ENCODE measurements at regions not wholly inside any gene's neighbourhood (a gene's known extent, or its start where the extent isn't known, plus 50 kb on each side); places are given as distances from the start of the nearest gene placed in this dataset.

DNA sequence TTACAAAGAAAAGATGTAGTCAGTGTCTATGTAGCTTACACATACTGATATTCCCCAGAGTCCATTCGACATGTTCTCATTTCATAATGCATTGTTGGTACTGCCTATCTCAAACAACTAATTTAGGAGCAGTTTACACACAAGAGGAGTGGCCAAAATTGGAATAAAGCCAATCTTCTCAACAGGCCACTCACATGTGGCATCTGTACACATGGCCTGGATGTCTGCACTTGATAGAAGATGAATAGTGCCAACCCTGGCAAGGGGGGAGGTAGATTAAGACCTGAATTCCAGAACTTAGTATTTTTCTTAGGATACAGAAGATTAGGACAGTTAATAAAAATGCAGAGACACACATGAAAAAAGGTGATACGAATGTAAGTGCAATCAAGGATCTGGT is 125.3 kb upstream of the STARD3NL start:
- TF ChIP-seq CTCF (IDR thresholded peaks at IDR 0.05), result no peak
- Histone ChIP-seq H3K4me1 (no peaks in the 10 kb centered on the region), H3K9me3 (peaks cover 0 to 15% of the 10 kb centered on the region in 2 donors), H3K4me3 (no peak overlapping the region), H3K36me3 (no peaks in the 10 kb centered on the region), H3K27ac (no peak overlapping the region), H3K27me3 (no peaks in the 10 kb centered on the region)
- intact Hi-C loops (cut with DNase I), result no loop called here
- no peak for DNase-seq
- ATAC-seq, result no peak

DNA sequence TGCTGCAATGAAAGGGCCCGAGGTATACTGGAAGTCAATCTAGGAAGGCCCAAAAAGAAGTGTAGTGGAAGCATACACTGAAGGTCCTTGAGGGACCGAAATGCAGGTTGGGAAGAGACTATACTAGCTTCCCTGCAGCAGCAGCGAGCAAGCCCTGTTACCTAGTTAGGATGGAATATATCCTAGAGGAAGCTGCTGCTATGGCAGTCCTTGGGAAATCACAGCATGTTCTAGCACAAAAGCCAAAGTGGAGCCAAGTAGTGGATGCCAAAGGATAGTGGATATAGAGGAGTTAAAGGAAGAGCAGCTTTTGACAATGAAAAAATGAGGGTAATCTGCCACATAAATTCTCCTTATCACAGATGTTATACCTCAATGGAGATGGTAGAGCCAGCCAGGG is 123.8 kb upstream of the STARD3NL start:
- ATAC-seq (no peak), DNase-seq (no peak)
- no peak overlapping the region for H3K4me3 ChIP-seq
- H3K9me3 ChIP-seq, result peaks cover 0 to 8% of the 10 kb centered on the region in 2 donors
- no peak for TF ChIP-seq CTCF (IDR thresholded peaks at IDR 0.05)
- no peaks in the 10 kb centered on the region for H3K36me3 ChIP-seq
- no peaks in the 10 kb centered on the region for H3K27me3 ChIP-seq
- intact Hi-C loops (cut with DNase I), result no loop called here
- no peak overlapping the region for H3K27ac ChIP-seq
- no peaks in the 10 kb centered on the region for H3K4me1 ChIP-seq

DNA sequence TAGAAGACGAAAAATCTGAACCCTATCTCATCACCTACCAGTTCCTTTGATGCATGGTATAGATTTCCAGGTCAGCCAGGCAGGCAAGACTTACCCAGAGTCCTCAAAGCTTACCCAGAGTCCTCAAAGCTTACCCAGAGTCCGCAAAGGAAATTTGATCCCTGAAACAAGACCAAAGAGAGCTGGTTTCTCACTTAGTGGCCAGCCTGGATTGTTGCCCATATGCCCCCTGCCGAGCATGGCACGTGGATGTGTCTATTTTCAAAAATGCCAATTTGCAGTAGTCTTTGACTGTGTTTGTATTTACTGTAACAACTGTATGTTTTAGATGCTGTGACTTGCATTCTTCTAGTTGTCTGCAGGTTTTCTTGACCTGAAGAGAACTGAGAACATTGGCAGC is 120.2 kb upstream of the STARD3NL start:
- no peaks in the 10 kb centered on the region for H3K27me3 ChIP-seq
- TF ChIP-seq CTCF (IDR thresholded peaks at IDR 0.05), result no peak
- no peaks in the 10 kb centered on the region for H3K36me3 ChIP-seq
- H3K9me3 ChIP-seq, result no peaks in the 10 kb centered on the region
- no peak overlapping the region for H3K4me3 ChIP-seq
- no peaks in the 10 kb centered on the region for H3K4me1 ChIP-seq
- intact Hi-C loops (cut with DNase I), result no loop called here
- DNase-seq, result no peak
- no peak for ATAC-seq
- no peak overlapping the region for H3K27ac ChIP-seq

- no peaks in the 10 kb centered on the region for H3K36me3 ChIP-seq
- no peaks in the 10 kb centered on the region for H3K4me1 ChIP-seq
- no peak for DNase-seq
- no peak for ATAC-seq
- no peaks in the 10 kb centered on the region for H3K9me3 ChIP-seq
- H3K4me3 ChIP-seq, result no peak overlapping the region
- intact Hi-C loops (cut with DNase I), result no loop called here
- H3K27ac ChIP-seq, result no peak overlapping the region
- TF ChIP-seq CTCF (IDR thresholded peaks at IDR 0.05), result no peak
- no peaks in the 10 kb centered on the region for H3K27me3 ChIP-seq
Measured at GRCh38 chr7:38060116-38060515, 117.9 kb upstream of the STARD3NL start.

DNA sequence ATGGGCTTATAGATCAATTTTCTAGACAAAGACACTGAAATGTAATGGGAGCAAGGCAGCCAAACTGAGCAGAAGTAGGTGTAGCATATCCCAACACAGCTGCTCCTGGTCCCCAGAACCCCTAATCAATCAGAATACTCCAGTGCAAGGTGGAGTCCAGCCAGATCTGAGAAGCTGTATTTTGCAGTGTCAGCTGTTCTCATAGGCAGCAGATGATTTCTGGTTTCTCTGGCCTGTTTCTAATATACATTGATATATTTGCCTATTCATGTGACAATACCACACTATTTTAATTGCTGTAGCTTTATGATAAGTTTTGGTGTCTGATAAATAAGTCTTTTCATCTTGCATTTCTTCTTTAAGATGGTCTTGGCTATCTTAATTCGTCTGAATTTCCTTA is 117.4 kb upstream of the STARD3NL start:
- Histone ChIP-seq H3K4me3 (no peak overlapping the region), H3K36me3 (no peaks in the 10 kb centered on the region), H3K27me3 (no peaks in the 10 kb centered on the region), H3K4me1 (no peaks in the 10 kb centered on the region), H3K27ac (no peak overlapping the region), H3K9me3 (no peaks in the 10 kb centered on the region)
- no peak for DNase-seq
- intact Hi-C loops (cut with DNase I), result no loop called here
- TF ChIP-seq CTCF (IDR thresholded peaks at IDR 0.05), result no peak
- no peak for ATAC-seq
